GM12878 (cell line): ENCODE measurements at regions not wholly inside any gene's neighbourhood (a gene's known extent, or its start where the extent isn't known, plus 50 kb on each side); places are given as distances from the start of the nearest gene placed in this dataset.

Source experiments
- ATAC-seq: fragments of 200-7000 bp; cut with Tn5 transposase; 3 replicates; pipeline ENCODE4 v1.9.1; 2020; ENCODE audit warnings: mild to moderate bottlenecking, moderate library complexity
- BruUV-seq: library from RNA; stranded (reverse); fragments of 400-500 nt; replicated peaks from 2 replicates; lab custom pipeline; 2021; lab: Mats Ljungman, UMichigan
- CTCF ChIA-PET: fragments of 300-600 bp; sonication (Branson Sonifier 250); formaldehyde crosslinking; extraction: SDS; loops from one replicate; lab custom pipeline; 2021; ENCODE audit warnings: inconsistent platforms; lab: Yijun Ruan, JAX
- POLR2A ChIA-PET: fragments of 350-600 bp; formaldehyde crosslinking; extraction: SDS; loops from one replicate; lab custom pipeline; 2021; ENCODE audit warnings: inconsistent platforms; lab: Charles Lee
- RAD21 ChIA-PET: fragments of 300-600 bp; sonication (Branson Sonifier 250); formaldehyde crosslinking; loops from one replicate; lab custom pipeline; 2023; ENCODE audit warnings: antibody characterized with exemption; ENCODE audit not compliant: unreplicated experiment; lab: Charles Lee
- SMC1A ChIA-PET: fragments of 300-600 bp; sonication (Branson Sonifier 250); formaldehyde crosslinking; loops from one replicate; lab custom pipeline; 2023; ENCODE audit not compliant: unreplicated experiment, uncharacterized antibody; lab: Charles Lee
- DNase-seq: peaks from one replicate; pipeline ENCODE4 v3.0.0-alpha.2; 2011; ENCODE audit warnings: low read depth, low spot score
- FAIRE-seq: peaks from 3 replicates; lab custom pipeline; 2011; peaks lifted over from hg19 to GRCh38; lab: Jason Lieb, UNC
- H2AFZ ChIP-seq: 2 replicates; pipeline ENCODE4 v1.6.0; 2011; ENCODE audit warnings: low read depth, low read length, control low read depth; ENCODE audit not compliant: control insufficient read depth
- H3K27ac ChIP-seq: 2 replicates; pipeline ENCODE4 v1.5.1; 2011; ENCODE audit warnings: control low read depth; ENCODE audit not compliant: control insufficient read depth, insufficient read depth
- H3K27me3 ChIP-seq, 2 experiments: replicated peaks in 1 of 2; 2 replicates each; pipeline versions ENCODE4 v1.6.0 to v1.6.1; 2011; ENCODE audit warnings: low read length in 1 of 2; ENCODE audit not compliant: control insufficient read depth in 2 of 2, insufficient read depth in 2 of 2
- H3K36me3 ChIP-seq, 2 experiments: 2 replicates each; pipeline ENCODE4 v1.5.1; 2011; ENCODE audit warnings: low read length in 1 of 2; ENCODE audit not compliant: control insufficient read depth in 2 of 2, insufficient read depth in 2 of 2
- H3K4me1 ChIP-seq: 2 replicates; pipeline ENCODE4 v1.6.1; 2011; ENCODE audit warnings: mild to moderate bottlenecking, low read length, moderate library complexity, mixed read lengths; ENCODE audit not compliant: control insufficient read depth, insufficient read depth
- H3K4me2 ChIP-seq: 2 replicates; pipeline ENCODE4 v1.6.0; 2011; ENCODE audit warnings: control low read depth; ENCODE audit not compliant: control insufficient read depth, insufficient read depth
- H3K4me3 ChIP-seq: fragments of 200-600 bp; sonication (generic); 2 replicates; pipeline ENCODE4 v1.5.1; 2016
- H3K79me2 ChIP-seq: 2 replicates; pipeline ENCODE4 v1.6.0; 2011; ENCODE audit warnings: low read length; ENCODE audit not compliant: control insufficient read depth, insufficient read depth
- H3K9ac ChIP-seq: 2 replicates; pipeline ENCODE4 v1.8.0; 2011; ENCODE audit warnings: low read length, control low read depth, mixed read lengths; ENCODE audit not compliant: control insufficient read depth, insufficient read depth
- H3K9me3 ChIP-seq: replicated peaks from 3 replicates; pipeline ENCODE4 v1.5.1; 2011; ENCODE audit warnings: mild to moderate bottlenecking, low read length; ENCODE audit not compliant: control insufficient read depth, insufficient read depth
- H4K20me1 ChIP-seq: 2 replicates; pipeline ENCODE4 v1.6.0; 2011; ENCODE audit not compliant: control insufficient read depth, insufficient read depth
- EED ChIP-seq: sonication (generic); IDR thresholded peaks from 2 replicates; pipeline ENCODE4 v1.6.1; 2016; ENCODE audit warnings: antibody characterized with exemption, low read depth
- MLLT1 ChIP-seq: fragments of 450-650 bp; IDR thresholded peaks from 2 replicates; pipeline ENCODE4 v1.6.1; 2016; ENCODE audit warnings: mild to moderate bottlenecking
- MYB ChIP-seq: fragments of 150-350 bp; IDR thresholded peaks from 2 replicates; pipeline ENCODE4 v1.6.1; 2014; ENCODE audit warnings: mild to moderate bottlenecking, low read depth, low read length, borderline replicate concordance
- POU2F2 ChIP-seq: IDR thresholded peaks from 3 replicates; pipeline ENCODE4 v1.6.1; 2011; ENCODE audit warnings: low read depth, mild to moderate bottlenecking, low read length, borderline replicate concordance
- RUNX3 ChIP-seq: IDR thresholded peaks from 2 replicates; pipeline ENCODE4 v1.6.1; 2012; ENCODE audit warnings: low read length, inconsistent platforms
- SIN3A ChIP-seq: IDR thresholded peaks from 2 replicates; pipeline ENCODE4 v1.6.1; 2012; ENCODE audit warnings: low read depth, low read length, improper control_type of control experiment
- SREBF1 ChIP-seq: IDR thresholded peaks from 2 replicates; pipeline ENCODE4 v1.6.1; 2012; ENCODE audit warnings: mild to moderate bottlenecking, low read length
- WGBS: methylation state at CpG from one replicate; pipeline ENCODE4 v1.1.6; 2016; ENCODE audit warnings: low lambda C conversion rate; ENCODE audit not compliant: insufficient replicate concordance, insufficient coverage; ENCODE audit errors: missing lambda C conversion rate; 5-methylcytosine and 5-hydroxymethylcytosine counted together
- in situ Hi-C: fragments of 300-500 bp; cut with MboI; formaldehyde crosslinking; loops from 9 replicates; pipeline ENCODE4 v1.14.3; 2018; ENCODE audit warnings: mixed read lengths
- intact Hi-C: fragments of 100-400 bp; cut with micrococcal nuclease; formaldehyde crosslinking; loops from one replicate; pipeline ENCODE4 v1.14.2; 2022; ENCODE audit not compliant: unreplicated experiment
- TF ChIP-seq, protein P1 (sequence below): fragments of 450-650 bp; formaldehyde crosslinking; IDR thresholded peaks from 2 replicates; pipeline ENCODE4 v1.5.0; 2022; ENCODE audit warnings: mild to moderate bottlenecking, missing genetic modification characterization
- TF ChIP-seq, protein P2 (sequence below): IDR thresholded peaks from 2 replicates; pipeline ENCODE4 v1.6.1; 2012; ENCODE audit warnings: improper control_type of control experiment, low read depth, low read length; ENCODE audit not compliant: insufficient replicate concordance
- TF ChIP-seq, protein P3 (sequence below): fragments of 450-650 bp; IDR thresholded peaks from 2 replicates; pipeline ENCODE4 v1.6.1; 2018; ENCODE audit warnings: mild to moderate bottlenecking, low read depth, moderate library complexity; ENCODE audit not compliant: partially characterized antibody

GRCh38 chr10:130425881-130426435 is 289.8 kb downstream of the GLRX3 start:
- H3K36me3 ChIP-seq, result no peaks in the 10 kb centered on the region
- H3K27me3 ChIP-seq, result no peaks in the 10 kb centered on the region
- BruUV-seq, result no TSS peak
- POLR2A ChIA-PET, result no interaction called here
- no peak overlapping the region for H3K4me3 ChIP-seq
- H3K4me2 ChIP-seq, result no peak overlapping the region
- in situ Hi-C loops (no loop called here), intact Hi-C loops (no loop called here)
- DNase-seq (no peak), FAIRE-seq (no peak), ATAC-seq (no peak)
- H3K4me1 ChIP-seq, result no peaks in the 10 kb centered on the region
- H3K79me2 ChIP-seq, result no peaks in the 10 kb centered on the region
- SMC1A ChIA-PET, result no interaction called here
- H2AFZ ChIP-seq, result no peak overlapping the region
- RAD21 ChIA-PET, result no interaction called here
- WGBS, result 17% methylated on average over 10 of the region's 10 CpGs
- no peak overlapping the region for H3K9ac ChIP-seq
- no peaks in the 10 kb centered on the region for H3K9me3 ChIP-seq
- H4K20me1 ChIP-seq, result no peaks in the 10 kb centered on the region
- no peak overlapping the region for H3K27ac ChIP-seq
- CTCF ChIA-PET, result no interaction called here
- TF ChIP-seq, protein P1, sequence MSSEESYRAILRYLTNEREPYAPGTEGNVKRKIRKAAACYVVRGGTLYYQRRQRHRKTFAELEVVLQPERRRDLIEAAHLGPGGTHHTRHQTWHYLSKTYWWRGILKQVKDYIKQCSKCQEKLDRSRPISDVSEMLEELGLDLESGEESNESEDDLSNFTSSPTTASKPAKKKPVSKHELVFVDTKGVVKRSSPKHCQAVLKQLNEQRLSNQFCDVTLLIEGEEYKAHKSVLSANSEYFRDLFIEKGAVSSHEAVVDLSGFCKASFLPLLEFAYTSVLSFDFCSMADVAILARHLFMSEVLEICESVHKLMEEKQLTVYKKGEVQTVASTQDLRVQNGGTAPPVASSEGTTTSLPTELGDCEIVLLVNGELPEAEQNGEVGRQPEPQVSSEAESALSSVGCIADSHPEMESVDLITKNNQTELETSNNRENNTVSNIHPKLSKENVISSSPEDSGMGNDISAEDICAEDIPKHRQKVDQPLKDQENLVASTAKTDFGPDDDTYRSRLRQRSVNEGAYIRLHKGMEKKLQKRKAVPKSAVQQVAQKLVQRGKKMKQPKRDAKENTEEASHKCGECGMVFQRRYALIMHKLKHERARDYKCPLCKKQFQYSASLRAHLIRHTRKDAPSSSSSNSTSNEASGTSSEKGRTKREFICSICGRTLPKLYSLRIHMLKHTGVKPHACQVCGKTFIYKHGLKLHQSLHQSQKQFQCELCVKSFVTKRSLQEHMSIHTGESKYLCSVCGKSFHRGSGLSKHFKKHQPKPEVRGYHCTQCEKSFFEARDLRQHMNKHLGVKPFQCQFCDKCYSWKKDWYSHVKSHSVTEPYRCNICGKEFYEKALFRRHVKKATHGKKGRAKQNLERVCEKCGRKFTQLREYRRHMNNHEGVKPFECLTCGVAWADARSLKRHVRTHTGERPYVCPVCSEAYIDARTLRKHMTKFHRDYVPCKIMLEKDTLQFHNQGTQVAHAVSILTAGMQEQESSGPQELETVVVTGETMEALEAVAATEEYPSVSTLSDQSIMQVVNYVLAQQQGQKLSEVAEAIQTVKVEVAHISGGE, result no peak
- TF ChIP-seq RUNX3 (no peak), POU2F2 (no peak), SREBF1 (no peak), SIN3A (no peak), EED (no peak), MLLT1 (no peak), MYB (no peak)
- TF ChIP-seq, protein P2, sequence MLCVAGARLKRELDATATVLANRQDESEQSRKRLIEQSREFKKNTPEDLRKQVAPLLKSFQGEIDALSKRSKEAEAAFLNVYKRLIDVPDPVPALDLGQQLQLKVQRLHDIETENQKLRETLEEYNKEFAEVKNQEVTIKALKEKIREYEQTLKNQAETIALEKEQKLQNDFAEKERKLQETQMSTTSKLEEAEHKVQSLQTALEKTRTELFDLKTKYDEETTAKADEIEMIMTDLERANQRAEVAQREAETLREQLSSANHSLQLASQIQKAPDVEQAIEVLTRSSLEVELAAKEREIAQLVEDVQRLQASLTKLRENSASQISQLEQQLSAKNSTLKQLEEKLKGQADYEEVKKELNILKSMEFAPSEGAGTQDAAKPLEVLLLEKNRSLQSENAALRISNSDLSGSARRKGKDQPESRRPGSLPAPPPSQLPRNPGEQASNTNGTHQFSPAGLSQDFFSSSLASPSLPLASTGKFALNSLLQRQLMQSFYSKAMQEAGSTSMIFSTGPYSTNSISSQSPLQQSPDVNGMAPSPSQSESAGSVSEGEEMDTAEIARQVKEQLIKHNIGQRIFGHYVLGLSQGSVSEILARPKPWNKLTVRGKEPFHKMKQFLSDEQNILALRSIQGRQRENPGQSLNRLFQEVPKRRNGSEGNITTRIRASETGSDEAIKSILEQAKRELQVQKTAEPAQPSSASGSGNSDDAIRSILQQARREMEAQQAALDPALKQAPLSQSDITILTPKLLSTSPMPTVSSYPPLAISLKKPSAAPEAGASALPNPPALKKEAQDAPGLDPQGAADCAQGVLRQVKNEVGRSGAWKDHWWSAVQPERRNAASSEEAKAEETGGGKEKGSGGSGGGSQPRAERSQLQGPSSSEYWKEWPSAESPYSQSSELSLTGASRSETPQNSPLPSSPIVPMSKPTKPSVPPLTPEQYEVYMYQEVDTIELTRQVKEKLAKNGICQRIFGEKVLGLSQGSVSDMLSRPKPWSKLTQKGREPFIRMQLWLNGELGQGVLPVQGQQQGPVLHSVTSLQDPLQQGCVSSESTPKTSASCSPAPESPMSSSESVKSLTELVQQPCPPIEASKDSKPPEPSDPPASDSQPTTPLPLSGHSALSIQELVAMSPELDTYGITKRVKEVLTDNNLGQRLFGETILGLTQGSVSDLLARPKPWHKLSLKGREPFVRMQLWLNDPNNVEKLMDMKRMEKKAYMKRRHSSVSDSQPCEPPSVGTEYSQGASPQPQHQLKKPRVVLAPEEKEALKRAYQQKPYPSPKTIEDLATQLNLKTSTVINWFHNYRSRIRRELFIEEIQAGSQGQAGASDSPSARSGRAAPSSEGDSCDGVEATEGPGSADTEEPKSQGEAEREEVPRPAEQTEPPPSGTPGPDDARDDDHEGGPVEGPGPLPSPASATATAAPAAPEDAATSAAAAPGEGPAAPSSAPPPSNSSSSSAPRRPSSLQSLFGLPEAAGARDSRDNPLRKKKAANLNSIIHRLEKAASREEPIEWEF, result no peak
- TF ChIP-seq, protein P3, sequence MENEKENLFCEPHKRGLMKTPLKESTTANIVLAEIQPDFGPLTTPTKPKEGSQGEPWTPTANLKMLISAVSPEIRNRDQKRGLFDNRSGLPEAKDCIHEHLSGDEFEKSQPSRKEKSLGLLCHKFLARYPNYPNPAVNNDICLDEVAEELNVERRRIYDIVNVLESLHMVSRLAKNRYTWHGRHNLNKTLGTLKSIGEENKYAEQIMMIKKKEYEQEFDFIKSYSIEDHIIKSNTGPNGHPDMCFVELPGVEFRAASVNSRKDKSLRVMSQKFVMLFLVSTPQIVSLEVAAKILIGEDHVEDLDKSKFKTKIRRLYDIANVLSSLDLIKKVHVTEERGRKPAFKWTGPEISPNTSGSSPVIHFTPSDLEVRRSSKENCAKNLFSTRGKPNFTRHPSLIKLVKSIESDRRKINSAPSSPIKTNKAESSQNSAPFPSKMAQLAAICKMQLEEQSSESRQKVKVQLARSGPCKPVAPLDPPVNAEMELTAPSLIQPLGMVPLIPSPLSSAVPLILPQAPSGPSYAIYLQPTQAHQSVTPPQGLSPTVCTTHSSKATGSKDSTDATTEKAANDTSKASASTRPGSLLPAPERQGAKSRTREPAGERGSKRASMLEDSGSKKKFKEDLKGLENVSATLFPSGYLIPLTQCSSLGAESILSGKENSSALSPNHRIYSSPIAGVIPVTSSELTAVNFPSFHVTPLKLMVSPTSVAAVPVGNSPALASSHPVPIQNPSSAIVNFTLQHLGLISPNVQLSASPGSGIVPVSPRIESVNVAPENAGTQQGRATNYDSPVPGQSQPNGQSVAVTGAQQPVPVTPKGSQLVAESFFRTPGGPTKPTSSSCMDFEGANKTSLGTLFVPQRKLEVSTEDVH, result no peak
